ENCODE measurements at regions not wholly inside any gene's neighbourhood (a gene's known extent, or its start where the extent isn't known, plus 50 kb on each side); places are given as distances from the start of the nearest gene placed in this dataset.
"Not testable (repeated sequence)": the region's sequence is repeated elsewhere in the genome, so short reads cannot be mapped to it uniquely, and the experiment has no call there.

GRCh38 chr12:30345744-30346471 is 349.8 kb downstream of the IPO8 start:
- DNase-seq (ENCODE audit: low spot score), result no peak

- DNase-seq (ENCODE audit: low spot score), result no peak
Measured at GRCh38 chr12:30330565-30330964, 365.1 kb downstream of the IPO8 start.

- no peak for DNase-seq (ENCODE audit: low spot score)
Measured at GRCh38 chr12:30329281-30329680, 366.4 kb downstream of the IPO8 start.

- DNase-seq (ENCODE audit: low spot score), result no peak
Measured at GRCh38 chr12:30323008-30323407, 372.7 kb downstream of the IPO8 start.

GRCh38 chr12:30320561-30320960 is 375.1 kb downstream of the IPO8 start:
- no peak for DNase-seq (ENCODE audit: low spot score)

- no peak for DNase-seq (ENCODE audit: low spot score)
Measured at GRCh38 chr12:30314506-30315100, 381.1 kb downstream of the IPO8 start.

GRCh38 chr12:30308010-30308717 is 387.5 kb downstream of the IPO8 start:
- DNase-seq (ENCODE audit: low spot score), result no peak

GRCh38 chr12:30304528-30304927 is 391.1 kb downstream of the IPO8 start:
- no peak for DNase-seq (ENCODE audit: low spot score)

GRCh38 chr12:30301291-30301690 is 394.4 kb downstream of the IPO8 start:
- DNase-seq (ENCODE audit: low spot score), result no peak

- DNase-seq (ENCODE audit: low spot score), result no peak
Measured at GRCh38 chr12:30296486-30296885, 399.2 kb downstream of the IPO8 start.

- DNase-seq (ENCODE audit: low spot score), result no peak
Measured at GRCh38 chr12:30286345-30286926, 409.2 kb downstream of the IPO8 start.

- no peak for DNase-seq (ENCODE audit: low spot score)
Measured at GRCh38 chr12:30278401-30278800, 417.3 kb downstream of the IPO8 start.

- not testable (repeated sequence) for DNase-seq (ENCODE audit: low spot score)
Measured at GRCh38 chr12:30272515-30272914, 423.2 kb downstream of the IPO8 start.

GRCh38 chr12:30269496-30269895 is 426.2 kb downstream of the IPO8 start:
- DNase-seq (ENCODE audit: low spot score), result no peak

- DNase-seq (ENCODE audit: low spot score), result no peak
Measured at GRCh38 chr12:30268041-30268440, 427.6 kb downstream of the IPO8 start.

- DNase-seq (ENCODE audit: low spot score), result no peak
Measured at GRCh38 chr12:30263434-30263833, 432.2 kb downstream of the IPO8 start.

GRCh38 chr12:30257618-30258017 is 438.1 kb downstream of the IPO8 start:
- DNase-seq (ENCODE audit: low spot score), result no peak

- DNase-seq (ENCODE audit: low spot score), result no peak
Measured at GRCh38 chr12:30251546-30251945, 444.1 kb downstream of the IPO8 start.

- DNase-seq (ENCODE audit: low spot score), result no peak
Measured at GRCh38 chr12:30243426-30243825, 452.2 kb downstream of the IPO8 start.

GRCh38 chr12:30219047-30219446 is 435.3 kb upstream of the TMTC1 start:
- DNase-seq (ENCODE audit: low spot score), result no peak

- no peak for DNase-seq (ENCODE audit: low spot score)
Measured at GRCh38 chr12:30218073-30218472, 434.3 kb upstream of the TMTC1 start.

GRCh38 chr12:30213166-30213565 is 429.4 kb upstream of the TMTC1 start:
- DNase-seq (ENCODE audit: low spot score), result no peak

- DNase-seq (ENCODE audit: low spot score), result no peak
Measured at GRCh38 chr12:30211743-30212142, 428.0 kb upstream of the TMTC1 start.

Measured in AG20443 (cell line).